Stimulated activated CD4-positive, alpha-beta T cell treated with anti-CD3 and anti-CD28 coated beads, Interleukin-1b, Interleukin-23, amount 100 ng/mL, for 1 hour (primary cell): ENCODE measurements at regions not wholly inside any gene's neighbourhood (a gene's known extent, or its start where the extent isn't known, plus 50 kb on each side); places are given as distances from the start of the nearest gene placed in this dataset.

Experiments used
- DNase-seq, 2 donors: peaks; one replicate each; pipeline ENCODE4 v3.0.0-alpha.2; 2020; ENCODE audit warnings: low read depth in 2 of 2

- DNase-seq, result no peak
These were observed 376.6 kb downstream of the TMA16 start for GRCh38 chr4:163871078-163871477.

- DNase-seq, result no peak
These were observed 380.8 kb downstream of the TMA16 start for GRCh38 chr4:163875327-163875726.

- no peak for DNase-seq
These were observed 384.0 kb downstream of the TMA16 start for GRCh38 chr4:163878336-163879121.

- no peak for DNase-seq
These were observed 397.9 kb downstream of the TMA16 start for GRCh38 chr4:163892417-163892816.

- DNase-seq, result no peak
These were observed 401.0 kb downstream of the TMA16 start for GRCh38 chr4:163895378-163896005.

GRCh38 chr4:163901319-163901718, 406.8 kb downstream of the TMA16 start:
- no peak for DNase-seq

- DNase-seq, result no peak
These were observed 407.9 kb downstream of the TMA16 start for GRCh38 chr4:163902417-163902816.

- no peak for DNase-seq
These were observed 417.4 kb downstream of the TMA16 start for GRCh38 chr4:163911891-163912290.

- no peak for DNase-seq
These were observed 419.1 kb downstream of the TMA16 start for GRCh38 chr4:163913571-163913970.

GRCh38 chr4:163915896-163916295, 421.4 kb downstream of the TMA16 start:
- no peak for DNase-seq

GRCh38 chr4:163920426-163920825, 425.9 kb downstream of the TMA16 start:
- DNase-seq, result no peak

GRCh38 chr4:163922302-163922701, 427.8 kb downstream of the TMA16 start:
- DNase-seq, result no peak

GRCh38 chr4:163923092-163923491, 428.6 kb downstream of the TMA16 start:
- no peak for DNase-seq

GRCh38 chr4:163930086-163930485, 435.6 kb downstream of the TMA16 start:
- no peak for DNase-seq

- DNase-seq, result no peak
These were observed 438.0 kb downstream of the TMA16 start for GRCh38 chr4:163932504-163932903.

- DNase-seq, result no peak
These were observed 445.1 kb downstream of the TMA16 start for GRCh38 chr4:163939597-163939996.

- no peak for DNase-seq
These were observed 446.9 kb downstream of the TMA16 start for GRCh38 chr4:163941221-163941905.

GRCh38 chr4:163948920-163949455, 454.5 kb downstream of the TMA16 start:
- DNase-seq, result no peak

GRCh38 chr4:163949976-163950601, 455.6 kb downstream of the TMA16 start:
- DNase-seq, result no peak

- no peak for DNase-seq
These were observed 460.8 kb downstream of the TMA16 start for GRCh38 chr4:163955288-163955687.

- no peak for DNase-seq
These were observed 464.3 kb downstream of the TMA16 start for GRCh38 chr4:163958751-163959150.

- no peak for DNase-seq
These were observed 465.4 kb downstream of the TMA16 start for GRCh38 chr4:163959932-163960331.
